Stomach (tissue), 4 donors: ENCODE measurements at regions not wholly inside any gene's neighbourhood (a gene's known extent, or its start where the extent isn't known, plus 50 kb on each side); places are given as distances from the start of the nearest gene placed in this dataset.

ENCODE experiments used
- POLR2A ChIP-seq, 4 donors: fragments of 450-650 bp; IDR thresholded peaks; one replicate each; pipeline ENCODE4 v1.6.1; 2016; ENCODE audit warnings: antibody characterized with exemption in 4 of 4, control low read depth in 2 of 4, mild to moderate bottlenecking in 1 of 4, moderate library complexity in 1 of 4
- POLR2AphosphoS5 ChIP-seq, 3 donors: sonication (generic); formaldehyde crosslinking; IDR thresholded peaks; one replicate each; pipeline ENCODE4 v1.6.1; 2016; ENCODE audit warnings: antibody characterized with exemption in 3 of 3
- TF ChIP-seq, protein P1 (sequence below), 7 experiments: fragments of 450-650 bp in 4 of 7; fragments of 200-600 bp in 3 of 7; sonication (generic) in 3 of 7; IDR thresholded peaks; one replicate each; pipeline ENCODE4 v1.5.1; 2016 to 2019; ENCODE audit warnings: antibody characterized with exemption in 7 of 7, control low read depth in 2 of 7, mild to moderate bottlenecking in 1 of 7

GRCh38 chr12:23217667-23218066, 592.7 kb downstream of the ETNK1 start:
- TF ChIP-seq, protein P1, sequence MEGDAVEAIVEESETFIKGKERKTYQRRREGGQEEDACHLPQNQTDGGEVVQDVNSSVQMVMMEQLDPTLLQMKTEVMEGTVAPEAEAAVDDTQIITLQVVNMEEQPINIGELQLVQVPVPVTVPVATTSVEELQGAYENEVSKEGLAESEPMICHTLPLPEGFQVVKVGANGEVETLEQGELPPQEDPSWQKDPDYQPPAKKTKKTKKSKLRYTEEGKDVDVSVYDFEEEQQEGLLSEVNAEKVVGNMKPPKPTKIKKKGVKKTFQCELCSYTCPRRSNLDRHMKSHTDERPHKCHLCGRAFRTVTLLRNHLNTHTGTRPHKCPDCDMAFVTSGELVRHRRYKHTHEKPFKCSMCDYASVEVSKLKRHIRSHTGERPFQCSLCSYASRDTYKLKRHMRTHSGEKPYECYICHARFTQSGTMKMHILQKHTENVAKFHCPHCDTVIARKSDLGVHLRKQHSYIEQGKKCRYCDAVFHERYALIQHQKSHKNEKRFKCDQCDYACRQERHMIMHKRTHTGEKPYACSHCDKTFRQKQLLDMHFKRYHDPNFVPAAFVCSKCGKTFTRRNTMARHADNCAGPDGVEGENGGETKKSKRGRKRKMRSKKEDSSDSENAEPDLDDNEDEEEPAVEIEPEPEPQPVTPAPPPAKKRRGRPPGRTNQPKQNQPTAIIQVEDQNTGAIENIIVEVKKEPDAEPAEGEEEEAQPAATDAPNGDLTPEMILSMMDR (IDR thresholded peaks at IDR 0.05): no peak
- TF ChIP-seq POLR2A (IDR thresholded peaks at IDR 0.05): no peak
- TF ChIP-seq POLR2AphosphoS5 (IDR thresholded peaks at IDR 0.05): no peak
